Amniotic stem cell (primary cell): ENCODE measurements at regions not wholly inside any gene's neighbourhood (a gene's known extent, or its start where the extent isn't known, plus 50 kb on each side); places are given as distances from the start of the nearest gene placed in this dataset.

ENCODE experiments used
- DNase-seq: peaks from one replicate; lab custom pipeline; 2025; lab: John Stamatoyannopoulos, UW

GRCh38 chr4:156496797-156497196 lies 474.8 kb downstream of the PDGFC start:
- no peak for DNase-seq

GRCh38 chr4:156495836-156496235 lies 475.8 kb downstream of the PDGFC start:
- DNase-seq = no peak

GRCh38 chr4:156495091-156495490 lies 476.5 kb downstream of the PDGFC start:
- DNase-seq = no peak

- DNase-seq = no peak
Measured at GRCh38 chr4:156493858-156494257, 477.7 kb downstream of the PDGFC start.

GRCh38 chr4:156487107-156487506 lies 484.5 kb downstream of the PDGFC start:
- DNase-seq = no peak

GRCh38 chr4:156481845-156482244 lies 489.8 kb downstream of the PDGFC start:
- no peak for DNase-seq

GRCh38 chr4:156477636-156478035 lies 494.0 kb downstream of the PDGFC start:
- DNase-seq = no peak

GRCh38 chr4:156476359-156476758 lies 495.2 kb downstream of the PDGFC start:
- DNase-seq = peak; percentile 93

- DNase-seq = no peak
Measured at GRCh38 chr4:156475322-156475721, 496.3 kb downstream of the PDGFC start.

- DNase-seq = no peak
Measured at GRCh38 chr4:156473151-156473550, 498.4 kb downstream of the PDGFC start.

- DNase-seq = no peak
Measured at GRCh38 chr4:156472624-156473023, 499.0 kb downstream of the PDGFC start.

- no peak for DNase-seq
Measured at GRCh38 chr4:156459584-156459983, 505.9 kb upstream of the CTSO start.

- DNase-seq = no peak
Measured at GRCh38 chr4:156456830-156457229, 503.2 kb upstream of the CTSO start.

GRCh38 chr4:156443488-156443887 lies 489.8 kb upstream of the CTSO start:
- no peak for DNase-seq

GRCh38 chr4:156442912-156443311 lies 489.2 kb upstream of the CTSO start:
- DNase-seq = no peak

GRCh38 chr4:156439576-156440200 lies 486.0 kb upstream of the CTSO start:
- DNase-seq = no peak

GRCh38 chr4:156437666-156438065 lies 484.0 kb upstream of the CTSO start:
- DNase-seq = no peak

GRCh38 chr4:156422576-156422975 lies 468.9 kb upstream of the CTSO start:
- DNase-seq = no peak

GRCh38 chr4:156420623-156421022 lies 467.0 kb upstream of the CTSO start:
- no peak for DNase-seq

GRCh38 chr4:156419080-156419685 lies 465.5 kb upstream of the CTSO start:
- no peak for DNase-seq

- no peak for DNase-seq
Measured at GRCh38 chr4:156414406-156414805, 460.7 kb upstream of the CTSO start.

- no peak for DNase-seq
Measured at GRCh38 chr4:156413239-156414135, 459.8 kb upstream of the CTSO start.

GRCh38 chr4:156411531-156411930 lies 457.9 kb upstream of the CTSO start:
- no peak for DNase-seq
